T-helper 2 cell treated with Interferon-gamma antibody and Interleukin-4, amounts not matched to agents 5 μg/mL and 100 μg/mL, for 36 hours (primary cell): ENCODE measurements at regions not wholly inside any gene's neighbourhood (a gene's known extent, or its start where the extent isn't known, plus 50 kb on each side); places are given as distances from the start of the nearest gene placed in this dataset.
"Not testable (repeated sequence)": the region's sequence is repeated elsewhere in the genome, so short reads cannot be mapped to it uniquely, and the experiment has no call there.

Source experiments
- DNase-seq: peaks from one replicate; pipeline ENCODE4 v3.0.0; 2021; ENCODE audit warnings: low spot score
- H3K27ac Mint-ChIP-seq: one replicate; pipeline ENCODE4 v1.8.0; 2021; ENCODE audit warnings: mild to moderate bottlenecking, mixed read lengths
- H3K27me3 Mint-ChIP-seq: one replicate; pipeline ENCODE4 v1.8.0; 2021; ENCODE audit warnings: low read depth, mixed read lengths
- H3K36me3 Mint-ChIP-seq: one replicate; pipeline ENCODE4 v1.8.0; 2021; ENCODE audit warnings: low read depth, mixed read lengths
- H3K4me1 Mint-ChIP-seq: one replicate; pipeline ENCODE4 v1.8.0; 2021; ENCODE audit warnings: low read depth, mixed read lengths
- H3K4me3 Mint-ChIP-seq: one replicate; pipeline ENCODE4 v1.8.0; 2022; ENCODE audit warnings: mild to moderate bottlenecking, moderate library complexity, mixed read lengths
- H3K9me3 Mint-ChIP-seq: one replicate; pipeline ENCODE4 v1.8.0; 2021; ENCODE audit warnings: mixed read lengths

GRCh38 chr12:25884024-25884919, 74.2 kb upstream of the RASSF8 start:
- Mint-ChIP-seq H3K27me3 (no peaks in the 10 kb centered on the region), H3K4me3 (no peak overlapping the region), H3K4me1 (no peaks in the 10 kb centered on the region), H3K36me3 (no peaks in the 10 kb centered on the region), H3K27ac (no peak overlapping the region), H3K9me3 (no peaks in the 10 kb centered on the region)
- DNase-seq = no peak

- H3K27me3 Mint-ChIP-seq = no peaks in the 10 kb centered on the region
- DNase-seq = no peak
- H3K9me3 Mint-ChIP-seq = no peaks in the 10 kb centered on the region
- H3K27ac Mint-ChIP-seq = no peak overlapping the region
- H3K4me1 Mint-ChIP-seq = no peaks in the 10 kb centered on the region
- no peaks in the 10 kb centered on the region for H3K36me3 Mint-ChIP-seq
- H3K4me3 Mint-ChIP-seq = no peak overlapping the region
These were observed 73.6 kb upstream of the RASSF8 start for GRCh38 chr12:25884920-25885234.

DNA sequence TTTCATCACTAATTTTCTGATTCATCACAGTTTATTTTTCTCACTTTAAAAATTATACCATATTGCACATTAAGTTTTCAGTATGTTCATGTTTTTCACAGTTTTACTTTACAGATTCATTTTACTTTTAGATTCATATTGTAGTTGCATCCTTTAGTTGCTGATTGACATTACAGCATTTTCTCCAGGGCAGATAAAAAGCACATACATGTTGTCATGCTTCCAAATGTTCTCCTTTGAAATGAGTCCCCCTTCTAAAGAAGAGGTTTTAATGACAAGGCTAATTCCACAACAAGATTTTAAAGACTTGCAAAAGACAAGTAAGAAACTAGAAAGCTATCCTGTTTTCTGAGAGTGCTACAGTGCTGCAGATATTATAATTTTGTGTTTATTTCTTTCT, 72.1 kb upstream of the RASSF8 start:
- H3K27ac Mint-ChIP-seq = no peak overlapping the region
- H3K4me3 Mint-ChIP-seq = no peak overlapping the region
- H3K27me3 Mint-ChIP-seq = no peaks in the 10 kb centered on the region
- no peaks in the 10 kb centered on the region for H3K9me3 Mint-ChIP-seq
- DNase-seq = no peak
- no peaks in the 10 kb centered on the region for H3K4me1 Mint-ChIP-seq
- no peaks in the 10 kb centered on the region for H3K36me3 Mint-ChIP-seq

- H3K27me3 Mint-ChIP-seq = no peaks in the 10 kb centered on the region
- H3K4me1 Mint-ChIP-seq = no peaks in the 10 kb centered on the region
- no peak for DNase-seq
- no peaks in the 10 kb centered on the region for H3K36me3 Mint-ChIP-seq
- no peak overlapping the region for H3K4me3 Mint-ChIP-seq
- no peaks in the 10 kb centered on the region for H3K9me3 Mint-ChIP-seq
- H3K27ac Mint-ChIP-seq = no peak overlapping the region
These were observed 71.1 kb upstream of the RASSF8 start for GRCh38 chr12:25887367-25887766.

- no peaks in the 10 kb centered on the region for H3K36me3 Mint-ChIP-seq
- H3K4me1 Mint-ChIP-seq = no peaks in the 10 kb centered on the region
- no peaks in the 10 kb centered on the region for H3K9me3 Mint-ChIP-seq
These were observed 69.3 kb upstream of the RASSF8 start for GRCh38 chr12:25889185-25889584.

GRCh38 chr12:25891095-25891494, 67.4 kb upstream of the RASSF8 start:
- H3K36me3 Mint-ChIP-seq, DNase-seq, H3K9me3 Mint-ChIP-seq: not testable (repeated sequence)

More at GRCh38 chr12:25889185-25889584, 69.3 kb upstream of the RASSF8 start:
- Mint-ChIP-seq H3K27me3 (no peaks in the 10 kb centered on the region), H3K4me3 (no peak overlapping the region), H3K27ac (no peak overlapping the region)
- DNase-seq = no peak

GRCh38 chr12:25894759-25895158, 63.7 kb upstream of the RASSF8 start:
- H3K9me3 Mint-ChIP-seq = no peaks in the 10 kb centered on the region
- no peaks in the 10 kb centered on the region for H3K4me1 Mint-ChIP-seq
- H3K4me3 Mint-ChIP-seq = no peak overlapping the region
- DNase-seq = no peak
- H3K27me3 Mint-ChIP-seq = no peaks in the 10 kb centered on the region
- no peaks in the 10 kb centered on the region for H3K36me3 Mint-ChIP-seq
- H3K27ac Mint-ChIP-seq = no peak overlapping the region

More at GRCh38 chr12:25891095-25891494, 67.4 kb upstream of the RASSF8 start:
- H3K4me3 Mint-ChIP-seq, H3K27ac Mint-ChIP-seq, H3K4me1 Mint-ChIP-seq, H3K27me3 Mint-ChIP-seq: not testable (repeated sequence)

DNA sequence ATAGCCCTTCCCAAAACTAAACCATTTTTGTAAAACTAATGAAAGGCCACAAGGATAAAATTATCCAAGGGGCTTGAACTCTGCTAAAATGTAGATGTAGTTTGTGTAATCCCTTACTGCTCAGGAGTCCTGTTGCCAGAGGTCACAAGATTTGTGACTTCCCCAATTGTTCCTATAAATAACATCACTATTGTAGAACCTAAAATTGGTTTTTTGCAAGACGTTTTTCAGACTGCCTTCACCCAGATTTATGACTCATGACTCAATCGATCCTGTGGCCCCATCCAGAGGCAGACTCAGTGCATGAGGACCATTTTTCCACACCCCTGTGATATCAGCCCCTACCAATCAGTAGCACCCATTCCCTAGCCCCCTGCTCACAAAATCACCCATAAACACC, 61.5 kb upstream of the RASSF8 start:
- Mint-ChIP-seq H3K27ac (no peak overlapping the region), H3K9me3 (no peaks in the 10 kb centered on the region), H3K36me3 (no peaks in the 10 kb centered on the region), H3K4me1 (no peaks in the 10 kb centered on the region), H3K27me3 (no peaks in the 10 kb centered on the region), H3K4me3 (no peak overlapping the region)
- no peak for DNase-seq

GRCh38 chr12:25903603-25904245, 54.8 kb upstream of the RASSF8 start:
- Mint-ChIP-seq H3K27ac (no peak overlapping the region), H3K27me3 (no peaks in the 10 kb centered on the region), H3K9me3 (no peaks in the 10 kb centered on the region), H3K4me1 (no peaks in the 10 kb centered on the region), H3K4me3 (no peak overlapping the region), H3K36me3 (no peaks in the 10 kb centered on the region)
- DNase-seq = no peak

- Mint-ChIP-seq H3K4me1 (no peaks in the 10 kb centered on the region), H3K4me3 (no peak overlapping the region), H3K36me3 (no peaks in the 10 kb centered on the region), H3K27ac (no peak overlapping the region), H3K27me3 (no peaks in the 10 kb centered on the region), H3K9me3 (no peaks in the 10 kb centered on the region)
- no peak for DNase-seq
These were observed 54.0 kb upstream of the RASSF8 start for GRCh38 chr12:25904442-25904841.

GRCh38 chr12:25906651-25907340, 51.7 kb upstream of the RASSF8 start:
- no peaks in the 10 kb centered on the region for H3K27me3 Mint-ChIP-seq
- DNase-seq = no peak
- no peak overlapping the region for H3K27ac Mint-ChIP-seq
- H3K4me1 Mint-ChIP-seq = no peaks in the 10 kb centered on the region
- H3K4me3 Mint-ChIP-seq = no peak overlapping the region
- H3K9me3 Mint-ChIP-seq = no peaks in the 10 kb centered on the region
- no peaks in the 10 kb centered on the region for H3K36me3 Mint-ChIP-seq
